ENCODE measurements at regions not wholly inside any gene's neighbourhood (a gene's known extent, or its start where the extent isn't known, plus 50 kb on each side); places are given as distances from the start of the nearest gene placed in this dataset.
"Not testable (repeated sequence)": the region's sequence is repeated elsewhere in the genome, so short reads cannot be mapped to it uniquely, and the experiment has no call there.

DNA sequence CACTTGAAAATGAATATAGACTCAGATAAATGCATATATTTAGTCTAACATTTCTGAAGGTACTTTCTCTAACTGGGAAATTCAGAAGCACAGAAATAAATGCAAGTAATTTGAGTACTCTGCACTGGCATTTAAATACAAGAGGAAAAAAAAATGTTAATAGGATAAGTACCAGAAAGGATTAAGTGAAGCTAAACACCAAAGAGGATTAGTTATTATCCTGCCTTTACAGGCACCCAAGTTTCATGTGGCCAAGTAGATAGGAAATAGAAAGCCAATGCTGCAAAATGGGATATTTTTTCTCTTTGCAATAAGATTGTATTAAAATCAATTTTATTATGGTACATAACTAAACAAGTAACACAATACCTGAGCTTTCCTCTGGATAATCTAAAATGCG, 762.5 kb downstream of the PCDH7 start:
- DNase-seq (ENCODE audit: low read depth): peak; percentile 54
- TF ChIP-seq, protein P1, sequence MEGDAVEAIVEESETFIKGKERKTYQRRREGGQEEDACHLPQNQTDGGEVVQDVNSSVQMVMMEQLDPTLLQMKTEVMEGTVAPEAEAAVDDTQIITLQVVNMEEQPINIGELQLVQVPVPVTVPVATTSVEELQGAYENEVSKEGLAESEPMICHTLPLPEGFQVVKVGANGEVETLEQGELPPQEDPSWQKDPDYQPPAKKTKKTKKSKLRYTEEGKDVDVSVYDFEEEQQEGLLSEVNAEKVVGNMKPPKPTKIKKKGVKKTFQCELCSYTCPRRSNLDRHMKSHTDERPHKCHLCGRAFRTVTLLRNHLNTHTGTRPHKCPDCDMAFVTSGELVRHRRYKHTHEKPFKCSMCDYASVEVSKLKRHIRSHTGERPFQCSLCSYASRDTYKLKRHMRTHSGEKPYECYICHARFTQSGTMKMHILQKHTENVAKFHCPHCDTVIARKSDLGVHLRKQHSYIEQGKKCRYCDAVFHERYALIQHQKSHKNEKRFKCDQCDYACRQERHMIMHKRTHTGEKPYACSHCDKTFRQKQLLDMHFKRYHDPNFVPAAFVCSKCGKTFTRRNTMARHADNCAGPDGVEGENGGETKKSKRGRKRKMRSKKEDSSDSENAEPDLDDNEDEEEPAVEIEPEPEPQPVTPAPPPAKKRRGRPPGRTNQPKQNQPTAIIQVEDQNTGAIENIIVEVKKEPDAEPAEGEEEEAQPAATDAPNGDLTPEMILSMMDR (conservative IDR thresholded peaks at IDR 0.05; ENCODE audit: low read depth, low read length): no peak
- no peak overlapping the region for H3K4me3 ChIP-seq (ENCODE audit: low read length)

DNA sequence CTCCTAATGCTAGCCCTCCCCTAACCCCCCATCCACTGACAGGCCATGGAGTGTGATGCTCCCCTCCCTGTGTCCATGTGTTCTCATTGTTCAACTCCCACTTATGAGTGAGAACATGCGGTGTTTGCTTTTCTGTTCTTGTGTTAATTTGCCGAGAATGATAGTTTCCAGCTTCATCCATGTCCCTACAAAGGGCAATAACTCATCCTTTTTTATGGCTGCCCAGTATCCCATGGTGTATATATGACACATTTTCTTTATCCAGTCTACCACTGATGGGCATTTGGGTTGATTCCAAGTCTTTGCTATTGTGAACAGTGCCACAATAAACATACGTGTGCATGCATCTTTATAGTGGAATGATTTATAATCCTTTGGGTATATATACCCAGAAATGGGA, 779.0 kb downstream of the PCDH7 start:
- not testable (repeated sequence) for DNase-seq (ENCODE audit: low read depth); H3K4me3 ChIP-seq (ENCODE audit: low read length)

DNA sequence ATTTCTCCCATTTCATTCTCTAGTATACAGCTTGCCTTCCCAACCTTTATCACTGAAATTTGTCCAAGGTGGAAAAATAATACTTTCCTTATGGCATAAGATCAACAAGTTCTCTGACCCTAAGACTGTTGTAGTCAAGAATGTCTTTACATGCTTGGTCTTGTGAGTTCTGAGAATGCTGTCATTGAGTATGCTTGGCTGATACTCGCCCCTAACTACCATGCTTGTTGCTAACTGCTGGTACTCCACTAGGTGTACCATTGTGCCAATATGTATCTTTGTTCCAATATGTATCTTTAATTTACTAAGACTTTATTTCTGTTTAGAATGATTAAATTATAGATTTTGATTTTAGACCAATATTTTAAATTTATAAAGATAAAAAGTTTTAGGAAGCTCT, 796.4 kb downstream of the PCDH7 start:
- no peak overlapping the region for H3K4me3 ChIP-seq (ENCODE audit: low read length)
- DNase-seq (ENCODE audit: low read depth): no peak
- TF ChIP-seq, protein P1 (conservative IDR thresholded peaks at IDR 0.05; ENCODE audit: low read depth, low read length): no peak

DNA sequence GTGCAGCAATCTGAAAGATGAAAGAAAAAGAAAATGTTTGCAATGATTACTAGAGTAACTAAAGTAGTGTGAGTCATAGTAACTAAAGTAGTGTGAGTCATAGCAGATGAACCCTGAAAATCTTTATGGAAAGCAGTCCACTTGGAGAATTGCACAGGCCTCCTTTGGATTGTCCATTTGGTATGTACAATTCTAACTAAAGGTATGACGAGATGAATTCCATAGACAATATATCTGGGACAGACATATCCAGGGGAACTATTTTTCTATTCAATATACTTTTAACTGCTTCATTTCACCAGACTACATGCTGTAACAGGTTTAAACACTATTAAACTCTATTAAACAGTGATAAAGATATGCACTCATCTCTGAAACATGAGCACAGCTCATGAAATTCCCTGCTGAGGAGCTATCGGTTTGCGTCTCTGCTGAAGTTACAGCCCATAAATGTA, 798.7 kb downstream of the PCDH7 start:
- TF ChIP-seq, protein P1 (conservative IDR thresholded peaks at IDR 0.05; ENCODE audit: low read depth, low read length): no peak
- no peak overlapping the region for H3K4me3 ChIP-seq (ENCODE audit: low read length)
- DNase-seq (ENCODE audit: low read depth): peak; percentile 37

DNA sequence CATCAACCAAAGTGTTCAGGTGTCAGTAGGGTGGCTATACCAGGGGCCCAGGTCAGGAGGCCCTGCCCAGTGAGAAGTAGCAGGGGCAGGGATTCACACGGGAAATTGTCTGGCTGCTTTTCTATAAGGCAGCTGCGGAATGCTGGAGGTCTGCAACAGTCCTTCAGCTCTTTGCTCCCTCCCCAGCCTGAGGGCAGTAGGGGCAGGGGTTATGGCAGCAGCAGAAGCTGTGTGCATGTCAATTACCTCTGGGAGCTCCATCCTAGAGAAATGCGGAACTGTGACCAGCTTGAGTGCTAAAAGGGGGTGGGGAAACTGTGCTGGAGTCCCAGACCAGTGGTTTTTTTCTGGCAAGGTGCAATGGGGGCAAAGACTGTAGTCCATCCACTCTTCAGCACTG, 810.4 kb downstream of the PCDH7 start:
- TF ChIP-seq, protein P1 (conservative IDR thresholded peaks at IDR 0.05; ENCODE audit: low read depth, low read length): no peak
- no peak for DNase-seq (ENCODE audit: low read depth)
- no peak overlapping the region for H3K4me3 ChIP-seq (ENCODE audit: low read length)

DNA sequence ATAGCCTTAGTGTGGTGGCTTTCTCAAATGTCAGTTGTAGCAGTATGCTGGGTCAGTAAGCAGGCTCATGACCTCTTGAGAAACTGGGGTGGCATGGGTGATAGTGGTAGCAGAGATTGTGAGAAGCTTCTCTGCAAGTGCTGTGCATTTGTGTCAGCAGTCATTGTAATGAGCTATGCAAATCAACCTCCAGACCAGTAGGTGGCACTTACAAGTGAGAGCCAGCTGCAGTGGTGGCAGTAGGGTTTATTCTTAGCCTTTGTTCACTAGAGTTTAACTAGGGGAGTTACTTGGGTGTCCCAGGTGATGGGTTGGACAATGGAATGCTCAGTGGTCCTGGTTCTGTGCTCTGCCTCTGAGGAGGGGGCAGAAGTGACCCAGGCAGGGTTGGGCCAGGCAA, 818.7 kb downstream of the PCDH7 start:
- no peak overlapping the region for H3K4me3 ChIP-seq (ENCODE audit: low read length)
- TF ChIP-seq, protein P1 (conservative IDR thresholded peaks at IDR 0.05; ENCODE audit: low read depth, low read length): peak; percentile 9
- DNase-seq (ENCODE audit: low read depth): no peak

DNA sequence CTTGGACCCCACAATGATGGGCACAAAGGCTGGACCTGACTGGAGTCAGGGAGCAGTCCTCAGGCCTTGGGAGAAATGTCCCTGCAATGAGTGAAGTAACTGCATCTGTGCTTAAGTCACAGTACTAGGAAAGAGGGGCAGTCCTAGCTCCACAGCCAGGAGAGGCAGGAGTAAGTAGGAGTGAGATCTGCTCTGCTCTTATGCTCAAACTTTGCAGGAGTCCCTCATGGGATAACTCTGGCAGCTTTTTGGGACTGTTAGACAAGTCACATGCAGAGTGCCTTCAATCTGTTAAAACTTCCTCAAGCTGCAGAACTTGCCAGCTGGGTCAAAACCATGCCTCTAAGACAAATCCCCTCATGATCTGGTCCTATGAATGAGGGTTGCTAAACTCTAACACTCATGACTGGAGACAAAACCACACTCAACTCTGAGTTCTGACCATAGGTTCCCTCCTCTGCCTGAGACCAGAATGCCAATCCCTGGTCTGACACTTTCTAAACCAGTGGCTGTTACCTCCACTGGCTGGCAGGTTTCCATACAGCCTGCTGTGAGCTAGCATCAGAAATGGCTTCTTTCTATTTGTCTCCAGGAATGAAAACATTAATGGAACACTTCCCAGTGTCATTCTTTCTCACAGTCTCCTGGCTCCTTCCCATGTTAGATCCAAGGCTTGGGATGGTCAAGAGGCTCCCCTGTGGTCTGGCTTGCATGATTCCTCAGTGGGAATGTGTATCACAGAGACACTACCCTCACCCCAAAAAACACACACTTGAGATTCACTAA, 819.3 kb downstream of the PCDH7 start:
- DNase-seq (ENCODE audit: low read depth): no peak
- TF ChIP-seq, protein P1 (conservative IDR thresholded peaks at IDR 0.05; ENCODE audit: low read depth, low read length): no peak
- no peak overlapping the region for H3K4me3 ChIP-seq (ENCODE audit: low read length)

Measured in retinal pigment epithelial cell (primary cell).